Endothelial cell of umbilical vein (primary cell): ENCODE measurements at regions not wholly inside any gene's neighbourhood (a gene's known extent, or its start where the extent isn't known, plus 50 kb on each side); places are given as distances from the start of the nearest gene placed in this dataset.
"Not testable (repeated sequence)": the region's sequence is repeated elsewhere in the genome, so short reads cannot be mapped to it uniquely, and the experiment has no call there.

Experiments used
- BruUV-seq: library from RNA; stranded (reverse); fragments of 400-500 nt; replicated peaks from 2 replicates; lab custom pipeline; 2021; lab: Mats Ljungman, UMichigan
- CTCF ChIA-PET: fragments of 300-600, 350-600 bp; sonication (Branson Sonifier 250); formaldehyde crosslinking; loops from one replicate; lab custom pipeline; 2021; ENCODE audit warnings: antibody characterized with exemption, inconsistent platforms; lab: Charles Lee
- POLR2A ChIA-PET: fragments of 300-600, 350-600 bp; sonication (Branson Sonifier 250); formaldehyde crosslinking; loops from one replicate; lab custom pipeline; 2021; ENCODE audit warnings: antibody characterized with exemption, inconsistent platforms; lab: Charles Lee
- DNase-seq: peaks from one replicate; pipeline ENCODE4 v3.0.0-alpha.2; 2011; ENCODE audit warnings: low read depth, low spot score
- FAIRE-seq: peaks from 2 replicates; lab custom pipeline; 2011; peaks lifted over from hg19 to GRCh38; lab: Jason Lieb, UNC
- H2AFZ ChIP-seq: 2 replicates; pipeline ENCODE4 v1.6.0; 2012; ENCODE audit warnings: low read depth, low read length, control low read depth, inconsistent platforms
- H3K27ac ChIP-seq: 2 replicates; pipeline ENCODE4 v1.5.1; 2011; ENCODE audit warnings: low read depth, mild to moderate bottlenecking, control low read depth, low read length, moderate library complexity; ENCODE audit not compliant: insufficient read depth
- H3K27me3 ChIP-seq, 2 experiments: 2 replicates each; pipeline versions ENCODE4 v1.6.0 to v1.6.1; 2011; ENCODE audit warnings: low read length in 2 of 2, mixed read lengths in 1 of 2; ENCODE audit not compliant: control insufficient read depth in 2 of 2, insufficient read depth in 2 of 2
- H3K36me3 ChIP-seq, 2 experiments: 2 replicates in 1 of 2; 3 replicates in 1 of 2; pipeline ENCODE4 v1.5.1; 2011; ENCODE audit warnings: low read length in 2 of 2, mild to moderate bottlenecking in 1 of 2, moderate library complexity in 1 of 2; ENCODE audit not compliant: control insufficient read depth in 2 of 2, insufficient read depth in 2 of 2; ENCODE audit errors: extremely low read depth in 1 of 2
- H3K4me1 ChIP-seq: 3 replicates; pipeline ENCODE4 v1.5.1; 2011; ENCODE audit warnings: mild to moderate bottlenecking, low read length; ENCODE audit not compliant: control insufficient read depth, insufficient read depth; ENCODE audit errors: extremely low read depth
- H3K4me2 ChIP-seq: 2 replicates; pipeline ENCODE4 v1.6.1; 2011; ENCODE audit warnings: low read length, control low read depth, mixed read lengths; ENCODE audit not compliant: insufficient read depth
- H3K4me3 ChIP-seq, 3 experiments: fragments of 200-600 bp in 1 of 3; sonication (generic), shearing (Covaris generic) in 1 of 3; replicated peaks in 1 of 3; 2 replicates each; pipeline ENCODE4 v1.5.1; 2011 to 2016; ENCODE audit warnings: control low read depth in 3 of 3, low read length in 3 of 3, mild to moderate bottlenecking in 2 of 3, inconsistent platforms in 1 of 3, low read depth in 1 of 3, moderate library complexity in 1 of 3; ENCODE audit not compliant: insufficient read depth in 1 of 3
- H3K79me2 ChIP-seq: 2 replicates; pipeline ENCODE4 v1.6.0; 2012; ENCODE audit warnings: low read length, inconsistent platforms; ENCODE audit not compliant: control insufficient read depth, insufficient read depth
- H3K9ac ChIP-seq: replicated peaks from 2 replicates; pipeline ENCODE3; 2011; ENCODE audit warnings: low read length, control low read depth; ENCODE audit not compliant: insufficient read depth; ENCODE audit errors: extremely low read depth
- H3K9me1 ChIP-seq: replicated peaks from 3 replicates; pipeline ENCODE4 v1.6.0; 2011; ENCODE audit warnings: mild to moderate bottlenecking, low read length; ENCODE audit not compliant: control insufficient read depth, insufficient read depth; ENCODE audit errors: extremely low read depth
- H3K9me3 ChIP-seq: replicated peaks from 2 replicates; pipeline ENCODE4 v1.5.1; 2012; ENCODE audit warnings: low read length, inconsistent platforms; ENCODE audit not compliant: control insufficient read depth, insufficient read depth
- H4K20me1 ChIP-seq: replicated peaks from 2 replicates; pipeline ENCODE3; 2011; ENCODE audit warnings: mild to moderate bottlenecking, low read length; ENCODE audit not compliant: control insufficient read depth, insufficient read depth; ENCODE audit errors: extremely low read depth
- EZH2 ChIP-seq: IDR thresholded peaks from 2 replicates; pipeline ENCODE4 v1.6.1; 2012; ENCODE audit warnings: borderline replicate concordance, low read depth, mild to moderate bottlenecking, moderate library complexity, low read length, inconsistent platforms; ENCODE audit not compliant: severe bottlenecking
- FOS ChIP-seq: IDR thresholded peaks from 2 replicates; pipeline ENCODE4 v1.6.1; 2011; ENCODE audit warnings: mild to moderate bottlenecking, low read length, moderate library complexity, borderline replicate concordance; ENCODE audit not compliant: insufficient read depth
- GATA2 ChIP-seq: IDR thresholded peaks from 2 replicates; pipeline ENCODE4 v1.7.0; 2011; ENCODE audit warnings: low read depth, mild to moderate bottlenecking, moderate library complexity, mixed read lengths, low read length; ENCODE audit not compliant: insufficient read length, insufficient read depth
- JUN ChIP-seq: IDR thresholded peaks from 2 replicates; pipeline ENCODE4 v1.6.1; 2011; ENCODE audit warnings: borderline replicate concordance, low read depth; ENCODE audit not compliant: insufficient read length, insufficient read depth
- MAX ChIP-seq: IDR thresholded peaks from 2 replicates; pipeline ENCODE4 v1.6.1; 2011; ENCODE audit not compliant: insufficient read depth, insufficient read length
- MYC ChIP-seq: IDR thresholded peaks from one replicate; pipeline ENCODE4 v1.6.1; 2011; ENCODE audit warnings: mild to moderate bottlenecking, low read depth, low read length
- POLR2A ChIP-seq: IDR thresholded peaks from 2 replicates; pipeline ENCODE4 v1.6.1; 2012; ENCODE audit warnings: low read depth, mild to moderate bottlenecking, control low read depth, low read length
- POLR2AphosphoS5 ChIP-seq: IDR thresholded peaks from 2 replicates; pipeline ENCODE4 v1.6.1; 2012; ENCODE audit warnings: low read depth, mild to moderate bottlenecking, control low read depth, low read length, moderate library complexity; ENCODE audit not compliant: insufficient read depth
- dilution Hi-C: fragments of 300-500 bp; cut with MboI; formaldehyde crosslinking; loops from one replicate; pipeline ENCODE4 v1.15.0; 2019; ENCODE audit warnings: low sequenced_read_pairs; ENCODE audit not compliant: extremely low pct_ligation_motif_present
- intact Hi-C: fragments of 100-400 bp; cut with micrococcal nuclease; formaldehyde crosslinking; loops from one replicate; pipeline ENCODE4 v1.10.0; 2022
- TF ChIP-seq, protein P1 (sequence below), 2 donors: IDR thresholded peaks; 1 replicate in 1 of 2; 2 replicates in 1 of 2; pipeline ENCODE4 v1.5.1; 2011; ENCODE audit warnings: low read length in 2 of 2, mild to moderate bottlenecking in 2 of 2, moderate library complexity in 2 of 2, control low read depth in 1 of 2, inconsistent platforms in 1 of 2, low read depth in 1 of 2; ENCODE audit not compliant: insufficient read depth in 1 of 2; ENCODE audit errors: extremely low read depth in 1 of 2

DNA sequence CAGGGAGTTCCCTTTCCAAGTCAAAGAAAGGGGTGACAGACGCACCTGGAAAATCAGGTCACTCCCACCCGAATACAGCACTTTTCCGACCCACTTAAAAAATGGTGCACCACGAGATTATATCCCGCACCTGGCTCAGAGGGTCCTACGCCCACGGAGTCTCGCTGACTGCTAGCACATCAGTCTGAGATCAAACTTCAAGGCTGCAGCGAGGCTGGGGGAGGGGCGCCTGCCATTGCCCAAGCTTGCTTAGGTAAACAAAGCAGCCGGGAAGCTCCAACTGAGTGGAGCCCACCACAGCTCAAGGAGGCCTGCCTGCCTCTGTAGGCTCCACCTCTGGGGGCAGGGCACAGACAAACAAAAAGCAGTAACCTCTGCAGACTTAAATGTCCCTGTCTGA is 277.8 kb upstream of the ARHGAP42 start:
- H3K4me2 ChIP-seq, H2AFZ ChIP-seq, H3K27ac ChIP-seq, H3K79me2 ChIP-seq, H4K20me1 ChIP-seq, BruUV-seq, H3K9me3 ChIP-seq, intact Hi-C loops, H3K27me3 ChIP-seq, FAIRE-seq, H3K36me3 ChIP-seq, DNase-seq, H3K9ac ChIP-seq, H3K9me1 ChIP-seq, POLR2A ChIA-PET, dilution Hi-C loops, CTCF ChIA-PET, H3K4me3 ChIP-seq, H3K4me1 ChIP-seq: not testable (repeated sequence)

GRCh38 chr11:100419518-100419917 is 267.6 kb upstream of the ARHGAP42 start:
- no peaks in the 10 kb centered on the region for H3K79me2 ChIP-seq
- no peaks in the 10 kb centered on the region for H3K4me1 ChIP-seq
- H3K9me1 ChIP-seq, result no peaks in the 10 kb centered on the region
- H2AFZ ChIP-seq, result no peak overlapping the region
- no TSS peak for BruUV-seq
- no peak for TF ChIP-seq MYC
- no peak for TF ChIP-seq GATA2
- TF ChIP-seq EZH2, result no peak
- no peak for TF ChIP-seq JUN
- no peak for TF ChIP-seq POLR2A
- TF ChIP-seq, protein P1, sequence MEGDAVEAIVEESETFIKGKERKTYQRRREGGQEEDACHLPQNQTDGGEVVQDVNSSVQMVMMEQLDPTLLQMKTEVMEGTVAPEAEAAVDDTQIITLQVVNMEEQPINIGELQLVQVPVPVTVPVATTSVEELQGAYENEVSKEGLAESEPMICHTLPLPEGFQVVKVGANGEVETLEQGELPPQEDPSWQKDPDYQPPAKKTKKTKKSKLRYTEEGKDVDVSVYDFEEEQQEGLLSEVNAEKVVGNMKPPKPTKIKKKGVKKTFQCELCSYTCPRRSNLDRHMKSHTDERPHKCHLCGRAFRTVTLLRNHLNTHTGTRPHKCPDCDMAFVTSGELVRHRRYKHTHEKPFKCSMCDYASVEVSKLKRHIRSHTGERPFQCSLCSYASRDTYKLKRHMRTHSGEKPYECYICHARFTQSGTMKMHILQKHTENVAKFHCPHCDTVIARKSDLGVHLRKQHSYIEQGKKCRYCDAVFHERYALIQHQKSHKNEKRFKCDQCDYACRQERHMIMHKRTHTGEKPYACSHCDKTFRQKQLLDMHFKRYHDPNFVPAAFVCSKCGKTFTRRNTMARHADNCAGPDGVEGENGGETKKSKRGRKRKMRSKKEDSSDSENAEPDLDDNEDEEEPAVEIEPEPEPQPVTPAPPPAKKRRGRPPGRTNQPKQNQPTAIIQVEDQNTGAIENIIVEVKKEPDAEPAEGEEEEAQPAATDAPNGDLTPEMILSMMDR (IDR thresholded peaks at IDR 0.05; ENCODE audit: extremely low read depth in 1 of 2, insufficient read depth in 1 of 2, low read depth in 1 of 2, low read length in 2 of 2), result no peak
- no peak for TF ChIP-seq MAX
- no peak for TF ChIP-seq FOS
- TF ChIP-seq POLR2AphosphoS5, result no peak
- CTCF ChIA-PET, result no interaction called here
- H3K9ac ChIP-seq, result no peak overlapping the region
- FAIRE-seq (no peak), DNase-seq (no peak)
- H3K36me3 ChIP-seq, result no peaks in the 10 kb centered on the region
- H3K27ac ChIP-seq, result no peak overlapping the region
- no peaks in the 10 kb centered on the region for H4K20me1 ChIP-seq
- no peak overlapping the region for H3K4me3 ChIP-seq
- intact Hi-C loops (no loop called here), dilution Hi-C loops (no loop called here)
- H3K27me3 ChIP-seq, result no peaks in the 10 kb centered on the region
- no peaks in the 10 kb centered on the region for H3K9me3 ChIP-seq
- POLR2A ChIA-PET, result no interaction called here
- H3K4me2 ChIP-seq, result no peak overlapping the region
